LNCaP clone FGC (cell line): ENCODE measurements at regions not wholly inside any gene's neighbourhood (a gene's known extent, or its start where the extent isn't known, plus 50 kb on each side); places are given as distances from the start of the nearest gene placed in this dataset.

ENCODE experiments used
- DNase-seq: peaks from one replicate; pipeline ENCODE4 v3.0.0-alpha.2; 2011; ENCODE audit warnings: low read depth
- H3K4me3 ChIP-seq: 2 replicates; pipeline ENCODE4 v1.5.1; 2011; ENCODE audit warnings: mild to moderate bottlenecking, low read depth, low read length, control low read depth
- TF ChIP-seq, protein P1 (sequence below): IDR thresholded peaks from 2 replicates; pipeline ENCODE4 v1.5.1; 2012; ENCODE audit warnings: mild to moderate bottlenecking; ENCODE audit not compliant: control insufficient read depth, insufficient read depth; ENCODE audit errors: extremely low read depth

DNA sequence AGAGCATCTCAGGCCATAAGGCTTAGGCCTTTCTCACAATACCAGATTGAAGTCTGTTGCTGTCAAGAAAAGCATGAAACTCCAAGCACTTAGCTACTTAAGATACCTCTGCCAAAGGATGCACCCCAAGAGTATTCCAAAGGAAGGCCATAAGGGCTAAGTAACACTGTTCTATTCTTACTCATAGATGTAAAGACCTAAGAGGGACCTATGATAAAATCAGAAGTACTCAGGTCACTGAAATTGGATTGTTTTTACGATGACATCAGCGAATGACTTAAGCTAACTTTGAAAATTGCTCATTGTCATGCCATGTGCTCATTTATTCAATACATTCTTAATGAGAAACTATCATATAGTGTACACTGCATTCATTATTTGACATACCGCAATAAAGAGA, 172.8 kb downstream of the KCNA4 start:
- no peak overlapping the region for H3K4me3 ChIP-seq
- TF ChIP-seq, protein P1, sequence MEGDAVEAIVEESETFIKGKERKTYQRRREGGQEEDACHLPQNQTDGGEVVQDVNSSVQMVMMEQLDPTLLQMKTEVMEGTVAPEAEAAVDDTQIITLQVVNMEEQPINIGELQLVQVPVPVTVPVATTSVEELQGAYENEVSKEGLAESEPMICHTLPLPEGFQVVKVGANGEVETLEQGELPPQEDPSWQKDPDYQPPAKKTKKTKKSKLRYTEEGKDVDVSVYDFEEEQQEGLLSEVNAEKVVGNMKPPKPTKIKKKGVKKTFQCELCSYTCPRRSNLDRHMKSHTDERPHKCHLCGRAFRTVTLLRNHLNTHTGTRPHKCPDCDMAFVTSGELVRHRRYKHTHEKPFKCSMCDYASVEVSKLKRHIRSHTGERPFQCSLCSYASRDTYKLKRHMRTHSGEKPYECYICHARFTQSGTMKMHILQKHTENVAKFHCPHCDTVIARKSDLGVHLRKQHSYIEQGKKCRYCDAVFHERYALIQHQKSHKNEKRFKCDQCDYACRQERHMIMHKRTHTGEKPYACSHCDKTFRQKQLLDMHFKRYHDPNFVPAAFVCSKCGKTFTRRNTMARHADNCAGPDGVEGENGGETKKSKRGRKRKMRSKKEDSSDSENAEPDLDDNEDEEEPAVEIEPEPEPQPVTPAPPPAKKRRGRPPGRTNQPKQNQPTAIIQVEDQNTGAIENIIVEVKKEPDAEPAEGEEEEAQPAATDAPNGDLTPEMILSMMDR, result no peak
- DNase-seq, result no peak

DNA sequence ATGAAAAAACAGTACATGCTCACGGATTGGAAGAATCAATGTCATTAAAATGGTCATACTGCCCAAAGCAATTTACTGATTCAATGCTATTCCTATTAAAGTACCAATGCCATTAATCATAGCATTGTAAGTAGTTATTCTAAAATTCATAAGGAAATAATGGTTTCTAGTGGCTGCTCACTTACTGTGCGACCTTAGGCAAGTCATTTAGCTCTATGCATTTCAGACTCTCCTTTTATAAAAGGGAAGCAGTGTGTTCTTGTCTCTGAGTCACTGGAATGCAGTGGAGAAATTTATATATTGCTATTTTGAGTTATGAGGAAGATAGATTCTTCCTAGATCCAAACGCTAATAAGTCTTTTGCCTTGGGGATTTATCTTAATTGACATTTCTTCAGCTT, 174.8 kb downstream of the KCNA4 start:
- DNase-seq, result no peak
- TF ChIP-seq, protein P1, result no peak

DNA sequence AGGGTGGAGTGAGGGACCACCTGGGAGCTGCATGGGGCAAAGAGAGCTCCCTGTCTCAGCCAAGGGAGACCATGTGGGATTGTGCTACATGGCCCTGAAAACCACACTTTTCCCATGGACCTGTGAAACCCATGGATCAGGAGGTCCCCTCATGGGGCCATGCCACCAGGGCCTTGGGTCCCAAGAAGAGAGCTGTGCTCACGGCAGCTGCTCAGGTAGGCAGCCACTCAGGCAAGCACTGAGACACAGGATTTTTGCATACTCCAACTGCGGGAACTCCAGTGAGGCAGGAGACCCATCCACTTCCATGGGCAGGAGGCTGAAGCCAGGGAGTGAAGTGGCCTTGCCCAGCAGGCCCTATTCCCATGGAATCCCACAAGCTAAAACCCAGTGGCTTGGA, 190.0 kb downstream of the KCNA4 start:
- no peak for DNase-seq
- TF ChIP-seq, protein P1, result no peak

More for the DNA sequence above, 174.8 kb downstream of the KCNA4 start:
- no peak overlapping the region for H3K4me3 ChIP-seq

DNA sequence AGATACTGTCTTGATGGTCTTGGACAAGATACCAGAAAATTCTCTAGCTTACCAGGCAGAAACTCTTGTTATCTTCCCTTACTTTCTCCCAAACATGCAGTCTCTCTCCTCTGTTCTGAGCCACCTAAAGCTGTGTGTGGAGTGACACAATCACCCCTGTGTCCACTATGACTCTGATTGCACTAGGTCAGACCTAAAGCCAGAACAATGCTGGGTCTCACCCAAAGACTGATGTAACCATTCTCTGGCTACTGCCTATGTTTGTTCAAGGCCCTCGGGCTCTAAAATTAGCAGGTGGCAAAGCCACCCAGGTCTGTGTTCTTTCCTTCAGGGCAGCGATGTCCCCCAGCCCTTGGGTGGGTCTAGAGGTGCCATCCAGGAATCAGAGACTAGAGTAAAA, 200.5 kb downstream of the KCNA4 start:
- TF ChIP-seq, protein P1, result no peak
- no peak for DNase-seq
- H3K4me3 ChIP-seq, result no peak overlapping the region

More for the DNA sequence above, 190.0 kb downstream of the KCNA4 start:
- H3K4me3 ChIP-seq, result no peak overlapping the region

DNA sequence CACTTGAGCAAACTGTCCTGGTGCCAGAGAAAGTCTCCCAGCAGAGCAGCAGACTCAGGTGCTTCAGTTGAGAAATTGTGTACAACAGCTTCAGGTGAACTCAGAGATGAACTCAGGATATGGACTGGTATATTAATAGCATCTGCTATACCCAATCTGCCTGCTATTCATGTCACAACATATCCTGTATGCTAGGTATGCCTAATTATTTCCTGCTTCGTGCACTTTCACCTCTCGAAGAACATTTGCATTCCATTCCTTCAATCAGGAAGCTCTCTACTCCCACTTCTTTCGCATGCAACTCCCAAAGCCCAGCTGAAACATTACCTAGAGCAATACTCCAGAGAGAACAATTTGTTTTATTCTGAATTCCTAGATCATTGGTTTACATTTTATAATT, 207.7 kb downstream of the KCNA4 start:
- H3K4me3 ChIP-seq, result no peak overlapping the region
- DNase-seq, result no peak
- TF ChIP-seq, protein P1, result no peak

DNA sequence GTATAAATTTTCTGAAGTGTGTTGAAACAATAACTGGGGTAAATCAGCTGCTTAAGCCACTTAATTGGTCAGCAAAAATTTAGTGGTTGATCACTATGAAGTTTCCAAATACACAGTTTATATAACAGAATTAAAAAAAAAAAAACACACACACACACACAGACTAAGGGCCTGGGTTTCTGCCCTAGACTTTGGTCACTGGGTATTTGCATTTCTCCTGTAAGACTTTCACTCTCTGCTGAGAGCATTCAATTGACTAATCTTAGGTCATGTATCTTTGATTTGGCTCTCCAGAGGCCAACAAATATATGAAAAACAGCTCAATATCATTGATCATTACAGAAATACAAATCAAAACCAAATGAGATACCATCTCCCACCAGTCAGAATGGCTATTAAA, 214.3 kb downstream of the KCNA4 start:
- H3K4me3 ChIP-seq, result no peak overlapping the region
- TF ChIP-seq, protein P1, result no peak
- DNase-seq, result no peak

DNA sequence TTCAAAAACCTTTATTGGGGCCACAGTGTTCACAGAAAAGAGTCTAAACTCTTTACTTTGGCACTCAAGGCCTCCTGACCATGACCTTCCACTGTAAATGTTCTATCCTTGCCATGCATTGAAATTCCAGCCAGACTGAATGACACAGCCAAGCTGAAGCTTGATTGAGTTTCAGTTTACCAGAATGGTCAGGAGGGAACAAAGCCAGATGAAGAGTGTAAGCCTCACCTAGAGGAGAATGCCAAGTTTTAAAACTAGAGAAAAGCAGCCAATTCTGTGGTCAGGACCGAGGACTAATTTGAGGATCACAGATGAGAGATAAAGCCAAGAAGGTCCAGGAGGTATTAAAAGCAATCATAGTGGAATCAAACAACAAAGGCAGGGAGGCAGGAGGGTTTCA, 215.3 kb downstream of the KCNA4 start:
- TF ChIP-seq, protein P1, result no peak
- no peak for DNase-seq
- H3K4me3 ChIP-seq, result no peak overlapping the region
